Stimulated activated CD4-positive, alpha-beta T cell treated with anti-CD3 and anti-CD28 coated beads, Interleukin-12 subunit alpha, Interleukin-12 subunit beta, amount 100 ng/mL, for 48 hours (primary cell): ENCODE measurements at regions not wholly inside any gene's neighbourhood (a gene's known extent, or its start where the extent isn't known, plus 50 kb on each side); places are given as distances from the start of the nearest gene placed in this dataset.
A peak's percentile ranks its signal among the peaks of the same experiment; 100 is the strongest.

Experiments
- DNase-seq, 3 donors: peaks; one replicate each; pipeline ENCODE4 v3.0.0-alpha.2; 2020; ENCODE audit warnings: low read depth in 2 of 3, low spot score in 1 of 3

DNA sequence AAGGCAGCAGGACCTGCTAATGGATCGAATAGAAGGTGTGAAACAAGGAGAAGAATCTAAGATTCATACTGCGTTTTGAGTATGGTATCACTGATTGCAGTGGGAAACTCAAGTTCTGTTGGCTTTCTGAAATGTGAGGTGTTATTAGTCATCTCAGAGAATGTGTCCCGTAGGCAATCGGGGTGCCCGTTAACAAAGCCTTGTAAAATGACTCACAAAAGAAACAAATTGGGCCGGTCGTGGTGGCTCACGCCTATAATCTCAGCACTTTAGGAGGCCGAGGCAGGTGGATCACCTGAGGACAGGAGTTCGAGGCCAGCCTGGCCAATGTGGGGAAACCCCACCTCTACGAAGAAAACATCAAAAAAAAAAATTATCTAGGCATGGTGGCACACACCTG, 118.2 kb upstream of the C7orf33 start:
- no peak for DNase-seq

DNA sequence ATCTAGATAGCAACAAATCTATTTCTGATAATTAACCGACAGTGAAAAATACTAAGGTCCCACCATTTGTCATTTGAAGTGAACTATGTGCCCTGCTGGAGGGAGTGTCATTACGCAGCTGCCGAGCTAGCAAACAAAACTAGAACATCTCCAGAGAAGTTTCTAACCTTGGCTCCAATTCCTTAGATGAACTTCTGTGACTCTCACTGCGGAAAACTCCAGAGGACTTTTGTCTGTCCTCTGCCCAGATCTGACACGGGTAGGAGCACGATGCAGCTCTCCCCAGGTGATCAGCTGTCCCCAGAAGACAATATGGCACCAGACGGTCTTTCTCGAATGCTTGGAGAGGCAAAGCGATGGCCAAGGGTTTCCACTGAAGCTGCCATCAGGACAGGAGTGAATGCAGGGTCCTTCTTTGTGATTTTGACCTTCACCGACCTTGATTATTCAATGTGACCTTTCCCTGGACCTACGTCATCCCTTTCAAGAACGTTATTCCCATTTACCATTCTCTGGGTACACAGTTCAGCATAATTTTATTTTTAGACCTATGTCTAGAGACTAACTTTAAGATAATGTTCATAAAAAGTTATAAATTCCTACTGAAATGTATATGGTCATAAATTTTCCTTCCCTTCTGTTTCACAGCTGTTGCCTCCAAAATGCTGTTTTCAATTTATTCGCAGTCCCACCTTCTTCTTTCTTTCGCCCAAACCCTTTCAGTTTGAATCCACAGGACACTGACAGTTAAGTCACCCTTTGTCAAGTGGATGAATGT, 116.7 kb upstream of the C7orf33 start:
- DNase-seq = no peak

GRCh38 chr7:148474481-148475025, 116.0 kb upstream of the C7orf33 start:
- DNase-seq = no peak

DNA sequence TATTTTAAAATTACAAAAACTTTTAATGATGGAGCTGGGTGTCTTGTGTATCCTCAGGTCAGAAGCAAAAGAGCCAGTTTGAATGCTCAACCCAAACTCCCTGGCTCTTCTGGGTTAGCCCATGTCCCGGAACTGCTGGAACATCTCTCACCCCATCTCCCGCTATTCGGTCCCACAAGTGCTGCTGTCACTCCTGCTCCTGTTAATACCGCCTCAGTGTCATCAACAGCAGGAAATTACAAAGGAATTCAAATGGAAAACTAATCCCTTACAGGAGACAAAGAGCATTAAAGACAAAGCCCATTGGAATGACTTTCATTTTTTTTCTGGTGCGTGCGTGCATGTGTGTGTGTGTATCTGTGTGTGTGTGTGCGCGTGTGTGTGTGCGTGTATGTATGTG, 112.0 kb upstream of the C7orf33 start:
- DNase-seq = no peak

GRCh38 chr7:148480479-148481146, 110.0 kb upstream of the C7orf33 start:
- no peak for DNase-seq

GRCh38 chr7:148481147-148481526, 109.4 kb upstream of the C7orf33 start:
- no peak for DNase-seq

DNA sequence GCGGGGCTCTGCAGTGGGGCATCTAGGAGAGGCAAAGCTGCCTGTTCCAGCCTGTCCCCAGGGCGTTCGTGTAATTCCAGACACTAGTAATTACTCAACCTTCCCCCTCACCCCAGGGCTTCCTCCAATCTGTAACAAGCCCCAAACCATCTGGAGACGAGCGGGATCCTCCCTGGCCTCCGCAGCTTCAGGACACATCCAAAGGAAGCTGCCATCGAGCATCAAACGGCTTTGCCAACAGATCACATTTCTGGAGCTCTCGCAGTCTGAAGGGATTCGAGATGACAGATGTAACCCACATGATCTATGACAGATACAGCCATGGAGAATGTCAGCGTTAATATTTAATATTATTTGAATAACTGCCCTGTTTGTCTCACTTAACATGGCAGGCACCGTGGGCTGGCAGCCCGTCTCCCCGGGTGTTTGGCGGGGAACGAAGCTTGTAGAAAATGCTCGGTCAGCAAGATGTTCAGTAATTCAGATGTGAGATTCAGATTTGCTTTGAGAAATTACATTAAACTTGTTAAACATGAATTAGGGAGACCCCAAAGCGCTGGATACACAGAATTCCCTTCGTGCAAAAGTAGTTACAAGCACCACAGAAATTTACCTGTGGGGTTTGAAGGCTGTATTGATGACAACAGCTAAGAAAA, 108.5 kb upstream of the C7orf33 start:
- no peak for DNase-seq

DNA sequence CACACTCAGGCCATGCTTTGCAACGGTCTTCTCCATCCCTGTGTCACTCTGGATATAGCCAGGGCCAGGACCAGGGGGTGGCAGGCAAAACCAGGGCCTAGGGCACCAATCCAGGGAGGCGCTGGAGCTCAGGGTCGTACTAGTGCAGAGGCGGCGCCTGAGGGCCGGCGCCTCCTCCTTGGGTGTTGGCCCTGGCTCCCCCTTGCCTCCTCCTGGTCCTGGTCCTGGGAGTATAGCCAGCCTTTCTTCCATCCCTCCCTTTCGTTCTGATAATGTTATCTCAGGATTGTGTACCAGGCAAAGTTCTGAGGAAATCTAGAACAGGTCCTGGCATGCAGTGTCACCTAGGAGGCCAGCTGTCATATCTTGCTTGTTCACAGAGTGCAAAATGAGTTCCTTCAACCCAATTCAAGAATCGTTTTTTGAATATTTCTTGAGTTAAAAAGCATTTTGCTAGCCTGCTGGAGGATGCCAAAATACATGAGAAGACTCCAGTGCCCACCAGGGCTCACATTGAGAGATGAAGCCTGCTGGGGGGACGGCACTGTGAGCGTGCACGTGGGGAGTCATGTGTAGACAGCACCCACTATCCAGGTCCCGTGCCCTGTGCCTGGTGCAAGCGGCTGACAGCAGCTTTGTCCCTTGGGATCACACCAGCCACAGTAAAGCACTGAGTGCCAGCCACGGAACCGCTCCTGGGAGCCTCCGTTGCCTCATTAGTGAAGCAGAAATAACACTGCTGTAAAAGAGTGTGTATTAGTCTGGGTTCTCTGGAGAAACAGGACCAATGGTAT, 106.9 kb upstream of the C7orf33 start:
- DNase-seq = no peak

DNA sequence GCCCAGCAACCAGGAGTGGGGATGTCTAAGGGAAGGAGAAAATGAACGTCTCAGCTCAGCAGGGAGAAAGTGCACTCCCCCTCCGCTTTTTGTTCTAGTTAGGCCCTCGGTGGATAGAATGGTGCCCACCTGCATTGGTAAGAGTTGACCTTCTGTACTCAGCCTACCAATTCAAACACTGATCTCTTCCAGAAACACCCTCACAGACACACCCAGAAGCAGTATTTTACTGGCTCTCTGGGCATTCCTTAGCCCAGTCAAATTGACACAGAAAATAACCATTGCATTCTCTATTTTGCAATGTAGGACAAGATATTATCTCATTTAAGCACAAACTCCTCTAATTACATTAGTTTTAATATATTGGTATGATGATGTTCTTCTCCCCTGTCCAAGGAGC, 106.1 kb upstream of the C7orf33 start:
- DNase-seq = no peak

GRCh38 chr7:148485618-148486017, 104.9 kb upstream of the C7orf33 start:
- DNase-seq = no peak

DNA sequence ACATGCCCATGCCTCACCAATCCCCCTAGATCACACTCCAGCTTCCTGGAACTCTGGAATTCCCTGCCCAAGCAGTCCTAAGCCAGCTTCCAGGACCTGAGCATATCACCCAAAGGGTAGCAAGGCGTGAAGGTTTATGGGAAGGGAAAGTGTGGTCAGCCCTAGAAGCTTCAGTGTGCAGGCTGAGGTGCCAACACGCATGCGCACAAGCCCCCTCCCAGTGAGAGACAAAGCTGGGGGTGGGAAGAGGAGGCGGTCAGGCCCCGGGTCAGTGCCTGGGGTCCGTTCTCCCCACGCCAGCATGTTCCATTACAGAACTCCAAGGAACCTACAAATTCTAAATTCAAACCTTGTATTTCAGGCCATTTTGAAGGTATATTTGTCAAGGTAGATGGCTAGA, 103.6 kb upstream of the C7orf33 start:
- DNase-seq = no peak

DNA sequence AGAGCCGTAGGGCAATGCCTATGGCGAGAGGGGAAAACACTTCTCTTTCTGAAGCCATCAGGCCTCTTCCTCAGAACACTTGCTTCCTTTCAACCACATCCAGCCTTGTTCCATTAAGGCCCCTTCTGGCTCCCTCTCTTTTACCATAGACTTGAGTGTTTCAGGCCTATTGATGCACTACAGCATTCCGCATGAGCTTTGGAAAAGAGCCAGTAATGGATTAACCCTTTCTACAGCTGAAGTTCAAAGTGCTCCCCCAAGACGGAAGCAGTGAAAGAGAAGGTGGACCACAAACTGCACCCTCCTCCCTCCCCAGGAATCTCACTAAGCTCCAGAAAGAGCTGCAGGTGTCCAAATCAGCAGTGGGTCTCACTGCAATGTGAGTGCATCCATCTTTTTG, 102.7 kb upstream of the C7orf33 start:
- no peak for DNase-seq

GRCh38 chr7:148489678-148490077, 100.9 kb upstream of the C7orf33 start:
- DNase-seq = no peak

GRCh38 chr7:148492157-148492860, 98.3 kb upstream of the C7orf33 start:
- DNase-seq = no peak

DNA sequence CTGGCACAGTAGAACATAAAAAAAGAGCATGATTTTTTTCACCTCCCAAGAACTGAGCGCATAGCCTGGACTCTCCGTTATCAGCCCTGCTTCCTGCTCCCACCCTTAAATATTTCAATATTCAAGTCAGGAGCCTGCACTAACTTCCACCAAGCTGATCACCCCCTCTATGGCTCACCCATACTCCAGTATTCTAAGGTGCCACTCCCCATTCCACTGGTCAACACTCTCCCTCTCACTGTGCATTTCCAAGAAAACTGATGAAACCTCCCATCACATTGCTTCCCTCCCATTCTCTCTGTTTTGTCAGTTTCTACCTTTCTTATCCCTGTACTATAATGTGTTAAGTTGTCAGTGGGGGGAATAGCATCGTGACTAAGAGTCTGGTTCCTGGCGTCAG, 95.0 kb upstream of the C7orf33 start:
- DNase-seq = no peak

GRCh38 chr7:148500978-148501377, 89.6 kb upstream of the C7orf33 start:
- no peak for DNase-seq

DNA sequence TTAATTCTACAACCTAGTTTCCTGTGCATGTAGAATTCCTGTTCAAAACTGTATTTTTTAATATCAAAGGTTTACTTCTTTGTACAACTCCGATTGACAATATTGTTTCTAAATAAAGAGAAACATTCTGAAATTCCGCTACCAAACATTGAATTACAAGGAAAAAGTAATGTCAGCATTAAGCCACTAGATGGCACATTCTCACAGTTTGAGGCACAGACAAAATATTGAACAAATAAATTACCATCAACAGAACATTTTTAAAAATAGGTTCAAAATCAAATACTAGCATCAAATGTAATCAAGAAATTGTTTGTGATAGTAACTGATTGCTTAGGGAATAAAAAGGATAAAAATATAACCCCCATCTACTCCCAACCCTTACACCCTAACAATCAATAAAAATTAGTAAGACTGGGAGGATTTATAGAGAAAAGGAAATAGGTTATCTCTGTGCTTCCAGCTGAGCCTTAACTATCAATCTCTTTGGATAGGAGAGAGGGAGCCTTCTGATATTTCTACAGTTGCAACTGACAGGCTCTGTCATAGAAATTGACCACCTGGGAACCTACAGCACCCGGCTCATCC, 86.6 kb upstream of the C7orf33 start:
- peak in 1 of 3 donors; percentile 39 for DNase-seq

GRCh38 chr7:148505645-148506375, 84.8 kb upstream of the C7orf33 start:
- no peak for DNase-seq

- DNase-seq = peak in 2 of 3 donors; percentile 31 to 35
Observed at GRCh38 chr7:148507064-148507573, 83.4 kb upstream of the C7orf33 start.
